GM23338 (cell line): ENCODE measurements at regions not wholly inside any gene's neighbourhood (a gene's known extent, or its start where the extent isn't known, plus 50 kb on each side); places are given as distances from the start of the nearest gene placed in this dataset.
"Not testable (repeated sequence)": the region's sequence is repeated elsewhere in the genome, so short reads cannot be mapped to it uniquely, and the experiment has no call there.

ENCODE experiments used
- ATAC-seq: fragments of 200-7000 bp; cut with Tn5 transposase; 3 replicates; pipeline ENCODE4 v1.9.1; 2020
- DNase-seq: peaks from one replicate; pipeline ENCODE4 v3.0.0-alpha.2; 2015; ENCODE audit warnings: low spot score
- H2AFZ ChIP-seq: fragments of 200-600 bp; sonication (generic); 2 replicates; pipeline ENCODE4 v1.8.0; 2016; ENCODE audit warnings: antibody characterized with exemption, mild to moderate bottlenecking, moderate library complexity
- H3F3A ChIP-seq: fragments of 200-600 bp; sonication (generic); replicated peaks from 2 replicates; pipeline ENCODE4 v1.8.0; 2017; ENCODE audit warnings: antibody characterized with exemption, mixed run types, low read depth
- H3K27ac ChIP-seq: fragments of 200-600 bp; sonication (generic); 2 replicates; pipeline ENCODE4 v1.6.1; 2016; ENCODE audit warnings: low read depth
- H3K27me3 ChIP-seq: fragments of 200-600 bp; sonication (generic); 2 replicates; pipeline ENCODE4 v1.8.0; 2016; ENCODE audit warnings: mild to moderate bottlenecking, mixed run types, moderate library complexity; ENCODE audit not compliant: insufficient read depth
- H3K36me3 ChIP-seq: fragments of 200-600 bp; sonication (generic); 2 replicates; pipeline ENCODE4 v1.8.0; 2016; ENCODE audit warnings: mild to moderate bottlenecking; ENCODE audit not compliant: insufficient read depth
- H3K4me1 ChIP-seq: fragments of 200-600 bp; sonication (generic); 2 replicates; pipeline ENCODE4 v1.8.0; 2016; ENCODE audit warnings: mild to moderate bottlenecking, moderate library complexity; ENCODE audit not compliant: insufficient read depth
- H3K4me2 ChIP-seq: fragments of 200-600 bp; sonication (generic); 2 replicates; pipeline ENCODE4 v1.7.1; 2017; ENCODE audit warnings: mixed run types
- H3K4me3 ChIP-seq: fragments of 200-600 bp; sonication (generic); 2 replicates; pipeline ENCODE4 v1.6.1; 2016; ENCODE audit warnings: mixed run types
- H3K79me2 ChIP-seq: fragments of 200-600 bp; sonication (generic); replicated peaks from 2 replicates; pipeline ENCODE4 v1.8.0; 2017; ENCODE audit warnings: mild to moderate bottlenecking; ENCODE audit not compliant: insufficient read depth
- H3K9me2 ChIP-seq: fragments of 200-600 bp; sonication (generic); 2 replicates; pipeline ENCODE4 v1.8.0; 2017; ENCODE audit not compliant: insufficient read depth
- H4K20me1 ChIP-seq: fragments of 200-600 bp; sonication (generic); replicated peaks from 2 replicates; pipeline ENCODE4 v1.8.0; 2017; ENCODE audit warnings: mild to moderate bottlenecking; ENCODE audit not compliant: insufficient read depth
- H3K27ac Mint-ChIP-seq: 2 replicates; pipeline ENCODE4 v1.8.0; 2020; ENCODE audit warnings: inconsistent platforms, mild to moderate bottlenecking, moderate library complexity, mixed read lengths
- H3K27me3 Mint-ChIP-seq: 3 replicates; pipeline ENCODE4 v1.8.0; 2022; ENCODE audit warnings: low read depth, mild to moderate bottlenecking, moderate library complexity, mixed read lengths, inconsistent platforms; ENCODE audit not compliant: insufficient read depth, poor library complexity
- H3K36me3 Mint-ChIP-seq: 3 replicates; pipeline ENCODE4 v1.8.0; 2021; ENCODE audit warnings: low read depth, mild to moderate bottlenecking, inconsistent platforms, moderate library complexity, mixed read lengths
- H3K4me1 Mint-ChIP-seq: 3 replicates; pipeline ENCODE4 v1.8.0; 2020; ENCODE audit warnings: mild to moderate bottlenecking, inconsistent platforms, mixed read lengths
- H3K4me3 Mint-ChIP-seq: 3 replicates; pipeline ENCODE4 v1.8.0; 2021; ENCODE audit warnings: moderate library complexity, mild to moderate bottlenecking, inconsistent platforms, mixed read lengths
- H3K9me3 Mint-ChIP-seq: 3 replicates; pipeline ENCODE4 v1.8.0; 2020; ENCODE audit warnings: moderate library complexity, mild to moderate bottlenecking, inconsistent platforms, mixed read lengths
- EZH2 ChIP-seq: fragments of 200-600 bp; sonication (generic); IDR thresholded peaks from one replicate; pipeline ENCODE4 v1.8.0; 2017; ENCODE audit warnings: antibody characterized with exemption, mild to moderate bottlenecking, low read depth; ENCODE audit not compliant: unreplicated experiment
- NANOG ChIP-seq: IDR thresholded peaks from 2 replicates; pipeline ENCODE4 v1.6.1; 2016; ENCODE audit warnings: antibody characterized with exemption, borderline replicate concordance
- ZNF114 ChIP-seq: fragments of 250-450 bp; sonication (Bioruptor Pico); IDR thresholded peaks from 2 replicates; pipeline ENCODE4 v1.5.0; 2020; ENCODE audit warnings: mild to moderate bottlenecking, moderate library complexity
- ZNF331 ChIP-seq: fragments of 250-450 bp; sonication (Bioruptor Pico); IDR thresholded peaks from 2 replicates; pipeline ENCODE4 v1.5.0; 2020; ENCODE audit warnings: low read depth, mild to moderate bottlenecking, moderate library complexity
- TF ChIP-seq, protein P1 (sequence below), 2 experiments: fragments of 200-600 bp in 1 of 2; sonication (generic) in 1 of 2; conservative IDR thresholded peaks; 2 replicates each; pipeline versions ENCODE4 v1.5.1 to v1.6.1; 2016 to 2017; ENCODE audit warnings: antibody characterized with exemption in 2 of 2, low read depth in 2 of 2, mild to moderate bottlenecking in 2 of 2, moderate library complexity in 1 of 2
- TF ChIP-seq, protein P2 (sequence below): fragments of 250-450 bp; sonication (Bioruptor Pico); IDR thresholded peaks from 2 replicates; pipeline ENCODE4 v1.5.0; 2020; ENCODE audit warnings: mild to moderate bottlenecking, moderate library complexity

DNA sequence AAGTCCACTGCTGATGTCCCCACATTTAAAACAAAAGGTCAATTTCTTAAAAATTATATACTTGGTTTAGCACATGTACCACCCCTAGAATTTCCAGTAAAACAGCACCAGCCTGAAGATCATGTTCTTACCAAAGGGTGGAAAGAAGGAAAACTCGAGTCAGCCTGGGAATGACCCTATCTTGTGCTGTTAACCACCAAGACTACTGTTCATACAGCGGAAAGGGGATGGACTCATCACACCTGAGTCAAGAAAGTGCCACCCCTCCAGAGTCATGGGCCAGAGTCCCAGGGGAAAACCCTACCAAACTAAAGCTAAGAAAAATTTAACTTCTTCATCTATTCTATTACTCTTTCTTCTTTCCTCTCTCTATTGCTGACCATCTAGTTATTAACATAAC, 113.6 kb upstream of the PPM1J start (continued):
- TF ChIP-seq NANOG (no peak), EZH2 (no peak), ZNF114 (CRISPR knock-in tag) (no peak), ZNF331 (CRISPR knock-in tag) (no peak)
- TF ChIP-seq, protein P1, sequence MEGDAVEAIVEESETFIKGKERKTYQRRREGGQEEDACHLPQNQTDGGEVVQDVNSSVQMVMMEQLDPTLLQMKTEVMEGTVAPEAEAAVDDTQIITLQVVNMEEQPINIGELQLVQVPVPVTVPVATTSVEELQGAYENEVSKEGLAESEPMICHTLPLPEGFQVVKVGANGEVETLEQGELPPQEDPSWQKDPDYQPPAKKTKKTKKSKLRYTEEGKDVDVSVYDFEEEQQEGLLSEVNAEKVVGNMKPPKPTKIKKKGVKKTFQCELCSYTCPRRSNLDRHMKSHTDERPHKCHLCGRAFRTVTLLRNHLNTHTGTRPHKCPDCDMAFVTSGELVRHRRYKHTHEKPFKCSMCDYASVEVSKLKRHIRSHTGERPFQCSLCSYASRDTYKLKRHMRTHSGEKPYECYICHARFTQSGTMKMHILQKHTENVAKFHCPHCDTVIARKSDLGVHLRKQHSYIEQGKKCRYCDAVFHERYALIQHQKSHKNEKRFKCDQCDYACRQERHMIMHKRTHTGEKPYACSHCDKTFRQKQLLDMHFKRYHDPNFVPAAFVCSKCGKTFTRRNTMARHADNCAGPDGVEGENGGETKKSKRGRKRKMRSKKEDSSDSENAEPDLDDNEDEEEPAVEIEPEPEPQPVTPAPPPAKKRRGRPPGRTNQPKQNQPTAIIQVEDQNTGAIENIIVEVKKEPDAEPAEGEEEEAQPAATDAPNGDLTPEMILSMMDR (conservative IDR thresholded peaks at IDR 0.05; ENCODE audit: low read depth in 2 of 2): no peak

DNA sequence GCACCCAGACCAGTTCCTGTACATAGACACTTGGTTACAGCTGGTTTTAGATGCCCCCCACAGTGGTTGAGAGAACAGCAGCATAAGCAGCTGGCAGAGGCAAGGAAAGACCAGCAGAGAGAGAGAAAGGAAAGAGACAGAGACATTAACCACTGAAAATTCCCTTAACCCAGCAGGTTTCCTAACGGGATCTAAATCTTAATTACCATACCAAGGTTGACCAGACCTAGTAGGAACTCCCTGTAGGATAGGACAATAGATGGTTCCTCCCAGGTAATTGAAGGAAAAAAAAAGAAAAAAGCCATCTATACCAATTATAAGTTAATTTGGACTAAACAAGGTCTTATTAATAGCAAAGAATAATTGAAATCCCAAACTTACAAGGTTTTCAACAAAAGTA, 112.3 kb upstream of the PPM1J start:
- peaks cover 29% of the 10 kb centered on the region for H3K36me3 Mint-ChIP-seq
- not testable (repeated sequence) for H3K4me3 Mint-ChIP-seq, H3K4me3 ChIP-seq, H3K9me2 ChIP-seq, H3K36me3 ChIP-seq, DNase-seq, H3F3A ChIP-seq, H4K20me1 ChIP-seq, H2AFZ ChIP-seq, H3K27me3 ChIP-seq
- Histone ChIP-seq H3K4me1 (peaks cover 41% of the 10 kb centered on the region), H3K4me2 (peak overlapping the region; percentile 72; the same call in 1 of the 2 replicates), H3K79me2 (peaks cover 20% of the 10 kb centered on the region), H3K27ac (peak overlapping the region; percentile 97; the same call in 1 of the 2 replicates)
- peaks cover 11% of the 10 kb centered on the region for H3K27me3 Mint-ChIP-seq
- TF ChIP-seq, protein P2, sequence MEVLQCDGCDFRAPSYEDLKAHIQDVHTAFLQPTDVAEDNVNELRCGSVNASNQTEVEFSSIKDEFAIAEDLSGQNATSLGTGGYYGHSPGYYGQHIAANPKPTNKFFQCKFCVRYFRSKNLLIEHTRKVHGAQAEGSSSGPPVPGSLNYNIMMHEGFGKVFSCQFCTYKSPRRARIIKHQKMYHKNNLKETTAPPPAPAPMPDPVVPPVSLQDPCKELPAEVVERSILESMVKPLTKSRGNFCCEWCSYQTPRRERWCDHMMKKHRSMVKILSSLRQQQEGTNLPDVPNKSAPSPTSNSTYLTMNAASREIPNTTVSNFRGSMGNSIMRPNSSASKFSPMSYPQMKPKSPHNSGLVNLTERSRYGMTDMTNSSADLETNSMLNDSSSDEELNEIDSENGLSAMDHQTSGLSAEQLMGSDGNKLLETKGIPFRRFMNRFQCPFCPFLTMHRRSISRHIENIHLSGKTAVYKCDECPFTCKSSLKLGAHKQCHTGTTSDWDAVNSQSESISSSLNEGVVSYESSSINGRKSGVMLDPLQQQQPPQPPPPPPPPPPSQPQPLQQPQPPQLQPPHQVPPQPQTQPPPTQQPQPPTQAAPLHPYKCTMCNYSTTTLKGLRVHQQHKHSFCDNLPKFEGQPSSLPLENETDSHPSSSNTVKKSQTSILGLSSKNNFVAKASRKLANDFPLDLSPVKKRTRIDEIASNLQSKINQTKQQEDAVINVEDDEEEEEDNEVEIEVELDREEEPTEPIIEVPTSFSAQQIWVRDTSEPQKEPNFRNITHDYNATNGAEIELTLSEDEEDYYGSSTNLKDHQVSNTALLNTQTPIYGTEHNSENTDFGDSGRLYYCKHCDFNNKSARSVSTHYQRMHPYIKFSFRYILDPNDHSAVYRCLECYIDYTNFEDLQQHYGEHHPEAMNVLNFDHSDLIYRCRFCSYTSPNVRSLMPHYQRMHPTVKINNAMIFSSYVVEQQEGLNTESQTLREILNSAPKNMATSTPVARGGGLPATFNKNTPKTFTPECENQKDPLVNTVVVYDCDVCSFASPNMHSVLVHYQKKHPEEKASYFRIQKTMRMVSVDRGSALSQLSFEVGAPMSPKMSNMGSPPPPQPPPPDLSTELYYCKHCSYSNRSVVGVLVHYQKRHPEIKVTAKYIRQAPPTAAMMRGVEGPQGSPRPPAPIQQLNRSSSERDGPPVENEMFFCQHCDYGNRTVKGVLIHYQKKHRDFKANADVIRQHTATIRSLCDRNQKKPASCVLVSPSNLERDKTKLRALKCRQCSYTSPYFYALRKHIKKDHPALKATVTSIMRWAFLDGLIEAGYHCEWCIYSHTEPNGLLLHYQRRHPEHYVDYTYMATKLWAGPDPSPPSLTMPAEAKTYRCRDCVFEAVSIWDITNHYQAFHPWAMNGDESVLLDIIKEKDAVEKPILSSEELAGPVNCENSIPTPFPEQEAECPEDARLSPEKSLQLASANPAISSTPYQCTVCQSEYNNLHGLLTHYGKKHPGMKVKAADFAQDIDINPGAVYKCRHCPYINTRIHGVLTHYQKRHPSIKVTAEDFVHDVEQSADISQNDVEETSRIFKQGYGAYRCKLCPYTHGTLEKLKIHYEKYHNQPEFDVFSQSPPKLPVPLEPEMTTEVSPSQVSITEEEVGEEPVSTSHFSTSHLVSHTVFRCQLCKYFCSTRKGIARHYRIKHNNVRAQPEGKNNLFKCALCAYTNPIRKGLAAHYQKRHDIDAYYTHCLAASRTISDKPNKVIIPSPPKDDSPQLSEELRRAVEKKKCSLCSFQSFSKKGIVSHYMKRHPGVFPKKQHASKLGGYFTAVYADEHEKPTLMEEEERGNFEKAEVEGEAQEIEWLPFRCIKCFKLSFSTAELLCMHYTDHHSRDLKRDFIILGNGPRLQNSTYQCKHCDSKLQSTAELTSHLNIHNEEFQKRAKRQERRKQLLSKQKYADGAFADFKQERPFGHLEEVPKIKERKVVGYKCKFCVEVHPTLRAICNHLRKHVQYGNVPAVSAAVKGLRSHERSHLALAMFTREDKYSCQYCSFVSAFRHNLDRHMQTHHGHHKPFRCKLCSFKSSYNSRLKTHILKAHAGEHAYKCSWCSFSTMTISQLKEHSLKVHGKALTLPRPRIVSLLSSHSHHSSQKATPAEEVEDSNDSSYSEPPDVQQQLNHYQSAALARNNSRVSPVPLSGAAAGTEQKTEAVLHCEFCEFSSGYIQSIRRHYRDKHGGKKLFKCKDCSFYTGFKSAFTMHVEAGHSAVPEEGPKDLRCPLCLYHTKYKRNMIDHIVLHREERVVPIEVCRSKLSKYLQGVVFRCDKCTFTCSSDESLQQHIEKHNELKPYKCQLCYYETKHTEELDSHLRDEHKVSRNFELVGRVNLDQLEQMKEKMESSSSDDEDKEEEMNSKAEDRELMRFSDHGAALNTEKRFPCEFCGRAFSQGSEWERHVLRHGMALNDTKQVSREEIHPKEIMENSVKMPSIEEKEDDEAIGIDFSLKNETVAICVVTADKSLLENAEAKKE (CRISPR knock-in tag): peak; percentile 70; the same call in 1 of the 2 replicates
- TF ChIP-seq ZNF114 (CRISPR knock-in tag): 0 out of 2 replicates have a peak, but pooled peaks have one; percentile 16
- H3K9me3 Mint-ChIP-seq: peaks cover 27% of the 10 kb centered on the region
- peaks cover 47% of the 10 kb centered on the region for H3K4me1 Mint-ChIP-seq
- H3K27ac Mint-ChIP-seq: 0 out of 2 replicates have a peak overlapping the region, but pooled peaks have one; percentile 7
- ATAC-seq: peak; percentile 80
